ENCODE measurements at regions not wholly inside any gene's neighbourhood (a gene's known extent, or its start where the extent isn't known, plus 50 kb on each side); places are given as distances from the start of the nearest gene placed in this dataset.

GRCh38 chr11:19595840-19596751 lies 116.5 kb upstream of the NAV2 start:
- DNase-seq (ENCODE audit: low read depth), result no peak

- DNase-seq (ENCODE audit: low read depth), result no peak
Measured at GRCh38 chr11:19595499-19595839, 117.2 kb upstream of the NAV2 start.

GRCh38 chr11:19594326-19594725 lies 118.3 kb upstream of the NAV2 start:
- no peak for DNase-seq (ENCODE audit: low read depth)

- DNase-seq (ENCODE audit: low read depth), result no peak
Measured at GRCh38 chr11:19592842-19593241, 119.8 kb upstream of the NAV2 start.

- DNase-seq (ENCODE audit: low read depth), result no peak
Measured at GRCh38 chr11:19589567-19590260, 122.9 kb upstream of the NAV2 start.

GRCh38 chr11:19587979-19588378 lies 124.7 kb upstream of the NAV2 start:
- no peak for DNase-seq (ENCODE audit: low read depth)

- DNase-seq (ENCODE audit: low read depth), result no peak
Measured at GRCh38 chr11:19580646-19581045, 132.0 kb upstream of the NAV2 start.

GRCh38 chr11:19579957-19580356 lies 132.7 kb upstream of the NAV2 start:
- no peak for DNase-seq (ENCODE audit: low read depth)

GRCh38 chr11:19578871-19579270 lies 133.8 kb upstream of the NAV2 start:
- DNase-seq (ENCODE audit: low read depth), result no peak

- DNase-seq (ENCODE audit: low read depth), result no peak
Measured at GRCh38 chr11:19577976-19578619, 134.5 kb upstream of the NAV2 start.

GRCh38 chr11:19577391-19577975 lies 135.2 kb upstream of the NAV2 start:
- no peak for DNase-seq (ENCODE audit: low read depth)

- DNase-seq (ENCODE audit: low read depth), result no peak
Measured at GRCh38 chr11:19576903-19577302, 135.7 kb upstream of the NAV2 start.

- no peak for DNase-seq (ENCODE audit: low read depth)
Measured at GRCh38 chr11:19576054-19576453, 136.6 kb upstream of the NAV2 start.

GRCh38 chr11:19574916-19575315 lies 137.7 kb upstream of the NAV2 start:
- no peak for DNase-seq (ENCODE audit: low read depth)

GRCh38 chr11:19573666-19574065 lies 139.0 kb upstream of the NAV2 start:
- no peak for DNase-seq (ENCODE audit: low read depth)

- no peak for DNase-seq (ENCODE audit: low read depth)
Measured at GRCh38 chr11:19571906-19572305, 140.7 kb upstream of the NAV2 start.

- no peak for DNase-seq (ENCODE audit: low read depth)
Measured at GRCh38 chr11:19570889-19571288, 141.7 kb upstream of the NAV2 start.

- no peak for DNase-seq (ENCODE audit: low read depth)
Measured at GRCh38 chr11:19567996-19568395, 144.6 kb upstream of the NAV2 start.

- no peak for DNase-seq (ENCODE audit: low read depth)
Measured at GRCh38 chr11:19566583-19567379, 145.9 kb upstream of the NAV2 start.

- no peak for DNase-seq (ENCODE audit: low read depth)
Measured at GRCh38 chr11:19565639-19566038, 147.0 kb upstream of the NAV2 start.

- no peak for DNase-seq (ENCODE audit: low read depth)
Measured at GRCh38 chr11:19562156-19562555, 150.5 kb upstream of the NAV2 start.

- DNase-seq (ENCODE audit: low read depth), result no peak
Measured at GRCh38 chr11:19561011-19561410, 151.6 kb upstream of the NAV2 start.
